ENCODE measurements at regions not wholly inside any gene's neighbourhood (a gene's known extent, or its start where the extent isn't known, plus 50 kb on each side); places are given as distances from the start of the nearest gene placed in this dataset.

DNA sequence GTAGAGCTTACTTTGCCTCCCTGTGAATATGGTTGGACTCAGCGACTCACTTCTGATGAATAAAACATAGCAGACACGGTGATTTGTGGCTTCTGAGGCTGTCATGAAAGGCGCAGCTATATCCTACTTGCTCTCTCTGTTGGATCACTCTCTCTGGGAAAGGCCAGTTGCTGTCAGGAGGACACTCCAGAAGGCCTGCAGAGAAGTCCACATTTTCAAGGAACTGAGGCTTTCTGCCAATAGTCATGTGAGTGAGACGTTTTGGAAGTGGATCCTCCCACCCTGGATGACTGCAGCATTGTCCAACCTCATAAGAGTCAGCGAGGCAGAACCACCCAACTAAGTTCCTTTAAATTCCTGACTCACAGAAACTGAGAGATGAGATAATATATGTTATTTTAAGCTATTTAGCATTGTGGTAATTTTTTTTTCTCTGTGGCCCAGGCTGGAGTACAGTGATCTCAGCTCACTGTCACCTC is 156.0 kb upstream of the MAST4 start:
- TF ChIP-seq, protein P1, sequence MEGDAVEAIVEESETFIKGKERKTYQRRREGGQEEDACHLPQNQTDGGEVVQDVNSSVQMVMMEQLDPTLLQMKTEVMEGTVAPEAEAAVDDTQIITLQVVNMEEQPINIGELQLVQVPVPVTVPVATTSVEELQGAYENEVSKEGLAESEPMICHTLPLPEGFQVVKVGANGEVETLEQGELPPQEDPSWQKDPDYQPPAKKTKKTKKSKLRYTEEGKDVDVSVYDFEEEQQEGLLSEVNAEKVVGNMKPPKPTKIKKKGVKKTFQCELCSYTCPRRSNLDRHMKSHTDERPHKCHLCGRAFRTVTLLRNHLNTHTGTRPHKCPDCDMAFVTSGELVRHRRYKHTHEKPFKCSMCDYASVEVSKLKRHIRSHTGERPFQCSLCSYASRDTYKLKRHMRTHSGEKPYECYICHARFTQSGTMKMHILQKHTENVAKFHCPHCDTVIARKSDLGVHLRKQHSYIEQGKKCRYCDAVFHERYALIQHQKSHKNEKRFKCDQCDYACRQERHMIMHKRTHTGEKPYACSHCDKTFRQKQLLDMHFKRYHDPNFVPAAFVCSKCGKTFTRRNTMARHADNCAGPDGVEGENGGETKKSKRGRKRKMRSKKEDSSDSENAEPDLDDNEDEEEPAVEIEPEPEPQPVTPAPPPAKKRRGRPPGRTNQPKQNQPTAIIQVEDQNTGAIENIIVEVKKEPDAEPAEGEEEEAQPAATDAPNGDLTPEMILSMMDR (IDR thresholded peaks at IDR 0.05; ENCODE audit: low read depth, low read length) = no peak
- TF ChIP-seq POLR2A (IDR thresholded peaks at IDR 0.05; ENCODE audit: extremely low read depth, insufficient read length) = no peak
- no peak for TF ChIP-seq MYC (IDR thresholded peaks at IDR 0.05; ENCODE audit: low read depth, low read length)

Measured in NB4 (cell line).